GM21360 (cell line): ENCODE measurements at regions not wholly inside any gene's neighbourhood (a gene's known extent, or its start where the extent isn't known, plus 50 kb on each side); places are given as distances from the start of the nearest gene placed in this dataset.

Experiments used
- ATAC-seq: cut with Tn5 transposase; IDR thresholded peaks from one replicate; pipeline ENCODE4 v1.9.1; 2021; ENCODE audit warnings: mild to moderate bottlenecking, moderate library complexity; ENCODE audit not compliant: unreplicated experiment

GRCh38 chr4:123025398-123025797, 103.0 kb upstream of the NUDT6 start:
- no peak for ATAC-seq

DNA sequence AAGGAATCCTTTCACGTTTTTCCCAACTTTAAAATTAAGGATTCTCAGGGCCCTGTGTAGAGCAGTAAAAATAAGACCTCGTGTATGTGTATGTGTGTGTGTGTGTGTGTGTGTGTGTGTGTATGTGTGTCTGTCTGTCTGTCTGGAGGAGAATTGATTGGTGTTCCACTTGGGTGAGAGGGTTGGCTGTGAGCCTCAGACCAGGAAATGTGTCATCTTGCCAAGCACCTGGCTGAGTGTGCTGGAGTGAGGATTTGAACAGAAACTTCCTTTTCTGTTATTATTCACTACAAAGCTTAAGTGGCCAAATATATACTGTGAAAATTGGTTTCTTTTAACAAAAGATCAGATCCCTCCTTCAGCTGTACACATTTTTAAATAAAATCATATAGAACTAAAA, 103.6 kb upstream of the NUDT6 start:
- peak; percentile 66 for ATAC-seq

- no peak for ATAC-seq
Observed at GRCh38 chr4:123031664-123032063, 109.3 kb upstream of the NUDT6 start.

GRCh38 chr4:123034023-123034422, 111.6 kb upstream of the NUDT6 start:
- ATAC-seq, result no peak

- no peak for ATAC-seq
Observed at GRCh38 chr4:123035239-123035638, 112.8 kb upstream of the NUDT6 start.

- no peak for ATAC-seq
Observed at GRCh38 chr4:123037804-123038203, 115.4 kb upstream of the NUDT6 start.

DNA sequence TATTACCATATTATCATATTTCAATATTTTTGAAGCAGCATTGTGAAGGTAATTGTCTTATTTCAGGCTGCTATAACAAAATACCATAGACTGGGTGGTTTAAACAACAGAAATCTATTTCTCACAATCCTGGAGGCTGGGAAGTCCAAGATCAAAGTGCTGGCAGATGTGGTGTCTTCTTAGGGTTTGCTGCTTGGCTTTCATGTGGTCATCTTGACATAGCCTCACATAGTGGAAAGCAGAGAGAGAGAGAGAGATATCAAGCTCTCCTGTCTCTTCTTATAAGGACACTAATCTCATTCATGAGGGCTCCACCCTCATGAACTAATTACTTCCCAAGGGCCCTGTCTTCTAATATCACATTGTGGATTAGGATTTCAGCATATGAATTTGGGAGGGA, 119.7 kb upstream of the NUDT6 start:
- no peak for ATAC-seq

GRCh38 chr4:123043013-123043412, 120.6 kb upstream of the NUDT6 start:
- ATAC-seq, result no peak

- ATAC-seq, result no peak
Observed at GRCh38 chr4:123043793-123044425, 121.5 kb upstream of the NUDT6 start.

GRCh38 chr4:123046096-123046495, 123.7 kb upstream of the NUDT6 start:
- ATAC-seq, result no peak

- no peak for ATAC-seq
Observed at GRCh38 chr4:123050018-123050417, 127.6 kb upstream of the NUDT6 start.

GRCh38 chr4:123052007-123052406, 129.6 kb upstream of the NUDT6 start:
- ATAC-seq, result no peak

GRCh38 chr4:123055943-123056342, 133.5 kb upstream of the NUDT6 start:
- ATAC-seq, result no peak

DNA sequence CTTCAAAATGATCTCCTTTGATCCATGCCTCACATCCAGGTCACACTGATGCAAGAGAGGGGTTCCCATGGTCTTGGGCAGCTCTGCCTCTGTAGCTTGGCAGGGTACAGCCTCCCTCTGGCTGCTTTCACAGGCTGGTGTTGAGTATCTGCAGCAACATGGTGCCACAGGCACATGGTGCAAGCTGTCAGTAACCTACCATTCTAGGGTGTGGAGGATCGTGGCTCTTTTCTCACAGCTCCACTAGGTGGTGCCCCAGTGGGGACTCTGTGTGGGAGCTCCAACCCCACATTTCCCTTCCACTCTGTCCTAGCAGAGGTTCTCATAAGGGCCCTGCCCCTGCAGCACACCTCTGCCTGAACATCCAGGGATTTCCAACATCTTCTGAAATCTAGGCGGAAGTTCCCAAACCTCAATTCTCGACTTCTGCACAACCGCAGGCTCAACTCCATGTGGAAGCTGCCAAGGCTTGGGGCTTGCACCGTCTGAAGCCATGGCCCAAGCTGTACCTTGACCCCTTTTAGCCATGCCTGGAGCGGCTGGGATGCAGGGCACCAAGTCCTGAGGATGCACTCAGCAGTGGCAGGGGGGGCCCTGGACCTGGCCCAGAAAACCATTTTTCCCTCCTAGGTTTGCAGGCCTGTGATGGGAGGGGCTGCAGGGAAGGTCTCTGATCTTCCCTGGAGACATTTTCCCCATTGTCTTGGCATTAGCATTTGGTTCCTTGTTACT, 137.8 kb upstream of the NUDT6 start:
- no peak for ATAC-seq

GRCh38 chr4:123064390-123064789, 142.0 kb upstream of the NUDT6 start:
- no peak for ATAC-seq

DNA sequence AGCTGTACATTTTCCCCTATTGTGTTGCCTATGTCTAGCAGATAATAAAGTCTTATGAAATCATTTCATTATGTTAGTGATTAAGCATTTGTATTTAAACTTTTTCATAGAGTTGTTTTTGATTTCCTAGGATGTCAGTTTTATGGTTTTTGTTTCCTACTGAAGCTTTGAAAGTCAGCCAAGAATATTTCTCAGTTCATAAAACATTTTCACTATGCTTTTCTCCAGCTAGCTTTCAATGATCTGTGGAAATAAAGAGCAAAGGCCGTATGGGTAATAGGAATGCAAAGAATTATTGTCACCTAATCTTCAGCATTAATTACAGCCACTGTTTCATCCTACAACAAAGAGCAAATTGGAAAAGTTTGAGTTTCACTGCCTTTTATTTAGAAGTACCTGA, 145.7 kb upstream of the NUDT6 start:
- no peak for ATAC-seq

GRCh38 chr4:123072060-123072459, 149.7 kb upstream of the NUDT6 start:
- ATAC-seq, result no peak

DNA sequence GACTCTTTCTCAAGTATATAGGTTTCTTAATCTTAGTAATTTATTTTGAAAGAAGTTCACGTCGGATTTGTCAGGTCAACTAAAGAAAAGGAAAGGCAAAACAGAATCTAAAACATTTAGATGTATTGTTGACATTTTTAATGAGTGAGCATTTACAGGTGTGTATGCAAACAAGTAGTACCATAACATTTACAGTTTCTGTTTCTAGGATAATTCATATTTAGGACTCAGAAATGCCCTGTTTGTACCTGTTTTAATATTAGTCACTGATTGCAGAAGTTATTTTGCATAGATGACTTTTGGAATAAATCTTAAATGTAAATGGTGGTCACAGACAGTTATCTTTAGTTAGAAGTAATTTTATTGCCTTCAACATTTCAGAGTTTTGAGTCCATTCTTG, 151.3 kb upstream of the NUDT6 start:
- ATAC-seq, result no peak

DNA sequence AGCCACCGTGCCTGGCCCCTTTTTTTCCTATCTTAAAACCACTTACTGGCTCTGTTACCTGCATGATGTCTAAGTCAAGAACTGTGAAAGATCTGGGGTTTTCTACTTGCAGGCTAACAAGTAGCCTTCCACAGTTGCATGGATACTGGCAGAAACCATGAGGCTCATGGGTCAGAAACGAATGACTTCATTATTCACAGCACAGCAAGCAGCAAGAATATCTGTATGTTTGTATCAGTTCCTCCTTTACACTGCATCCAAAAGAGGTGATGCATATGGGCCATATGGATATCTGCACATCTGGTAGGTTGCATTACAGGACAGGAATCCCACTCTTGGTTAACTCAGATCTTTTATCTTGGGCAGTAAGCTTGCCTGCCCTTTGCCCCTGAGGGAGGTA, 154.9 kb upstream of the NUDT6 start:
- no peak for ATAC-seq

- ATAC-seq, result no peak
Observed at GRCh38 chr4:123081971-123082370, 159.6 kb upstream of the NUDT6 start.

- no peak for ATAC-seq
Observed at GRCh38 chr4:123083646-123084045, 161.2 kb upstream of the NUDT6 start.

GRCh38 chr4:123088501-123088900, 166.1 kb upstream of the NUDT6 start:
- ATAC-seq, result no peak

- ATAC-seq, result no peak
Observed at GRCh38 chr4:123090886-123091285, 168.5 kb upstream of the NUDT6 start.
